IMR-90 (cell line): ENCODE measurements at regions not wholly inside any gene's neighbourhood (a gene's known extent, or its start where the extent isn't known, plus 50 kb on each side); places are given as distances from the start of the nearest gene placed in this dataset.
A peak's percentile ranks its signal among the peaks of the same experiment; 100 is the strongest.

ENCODE experiments used
- ATAC-seq: fragments of 200-7000 bp; cut with Tn5 transposase; 2 replicates; pipeline ENCODE4 v1.9.1; 2020; ENCODE audit warnings: low read depth, mild to moderate bottlenecking, moderate library complexity
- BruUV-seq: library from RNA; stranded (reverse); fragments of 400-500 nt; replicated peaks from 2 replicates; lab custom pipeline; 2021; lab: Mats Ljungman, UMichigan
- CTCF ChIA-PET: fragments of 300-600 bp; formaldehyde crosslinking; extraction: SDS; loops from one replicate; lab custom pipeline; 2021; ENCODE audit warnings: antibody characterized with exemption; lab: Yijun Ruan, JAX
- POLR2A ChIA-PET: fragments of 300-600 bp; sonication (Branson Sonifier 250); formaldehyde crosslinking; loops from one replicate; lab custom pipeline; 2022; ENCODE audit warnings: antibody characterized with exemption; ENCODE audit not compliant: unreplicated experiment; lab: Charles Lee
- DNase-seq: peaks from one replicate; pipeline ENCODE4 v3.0.0; 2013
- H2AFZ ChIP-seq: replicated peaks from 2 replicates; pipeline ENCODE3; 2013; ENCODE audit warnings: low read length, mild to moderate bottlenecking; ENCODE audit not compliant: poor library complexity
- H2AK5ac ChIP-seq: 2 replicates; pipeline ENCODE4 v1.6.1; 2013; ENCODE audit warnings: low read depth, low read length, inconsistent platforms
- H2AK9ac ChIP-seq: replicated peaks from 2 replicates; pipeline ENCODE3; 2013; ENCODE audit warnings: mild to moderate bottlenecking, low read depth, low read length, moderate library complexity; ENCODE audit not compliant: poor library complexity
- H2BK120ac ChIP-seq: 2 replicates; pipeline ENCODE4 v1.6.1; 2013; ENCODE audit warnings: low read depth, low read length, inconsistent platforms
- H2BK15ac ChIP-seq: 3 replicates; pipeline ENCODE4 v1.6.1; 2013; ENCODE audit warnings: low read depth, low read length, inconsistent platforms
- H2BK20ac ChIP-seq: 2 replicates; pipeline ENCODE4 v1.6.1; 2013; ENCODE audit warnings: low read depth, mild to moderate bottlenecking, inconsistent platforms, low read length, moderate library complexity
- H2BK5ac ChIP-seq: 2 replicates; pipeline ENCODE4 v1.6.1; 2013; ENCODE audit warnings: mild to moderate bottlenecking, low read depth, low read length, inconsistent platforms; ENCODE audit not compliant: poor library complexity, severe bottlenecking
- H3K14ac ChIP-seq: replicated peaks from 2 replicates; pipeline ENCODE4 v1.6.1; 2013; ENCODE audit warnings: low read depth, low read length, inconsistent platforms
- H3K18ac ChIP-seq: 2 replicates; pipeline ENCODE4 v1.6.1; 2013; ENCODE audit warnings: low read depth, low read length, control low read depth
- H3K23ac ChIP-seq: 2 replicates; pipeline ENCODE4 v1.6.1; 2013; ENCODE audit warnings: low read depth, low read length, inconsistent platforms
- H3K27ac ChIP-seq: 2 replicates; pipeline ENCODE4 v1.5.1; 2013; ENCODE audit warnings: mild to moderate bottlenecking, control low read depth, low read length; ENCODE audit not compliant: insufficient read depth
- H3K27me3 ChIP-seq: 2 replicates; pipeline ENCODE4 v1.6.1; 2013; ENCODE audit warnings: low read length; ENCODE audit not compliant: control insufficient read depth, insufficient read depth
- H3K36me3 ChIP-seq: 2 replicates; pipeline ENCODE4 v1.6.1; 2013; ENCODE audit warnings: low read length, mixed read lengths; ENCODE audit not compliant: control insufficient read depth, insufficient read depth
- H3K4ac ChIP-seq: 2 replicates; pipeline ENCODE4 v1.6.1; 2013; ENCODE audit warnings: low read depth, low read length, inconsistent platforms
- H3K4me1 ChIP-seq: 2 replicates; pipeline ENCODE4 v1.6.1; 2013; ENCODE audit warnings: low read length, mixed read lengths; ENCODE audit not compliant: control insufficient read depth, insufficient read depth
- H3K4me2 ChIP-seq: 2 replicates; pipeline ENCODE4 v1.6.1; 2013; ENCODE audit warnings: low read depth, mild to moderate bottlenecking, control low read depth, low read length, moderate library complexity
- H3K4me3 ChIP-seq: 2 replicates; pipeline ENCODE4 v1.5.1; 2013; ENCODE audit warnings: low read depth, mild to moderate bottlenecking, control low read depth, low read length, moderate library complexity; ENCODE audit not compliant: insufficient read depth
- H3K56ac ChIP-seq: 2 replicates; pipeline ENCODE4 v1.6.1; 2013; ENCODE audit warnings: low read length, inconsistent platforms; ENCODE audit not compliant: insufficient read depth; ENCODE audit errors: extremely low read depth
- H3K79me1 ChIP-seq, 2 experiments: 2 replicates each; pipeline ENCODE4 v1.6.1; 2013; ENCODE audit warnings: low read length in 2 of 2, inconsistent platforms in 1 of 2, low read depth in 1 of 2
- H3K9ac ChIP-seq: 2 replicates; pipeline ENCODE4 v1.6.1; 2013; ENCODE audit warnings: low read depth, low read length, control low read depth
- H3K9me1 ChIP-seq: 2 replicates; pipeline ENCODE4 v1.6.1; 2013; ENCODE audit warnings: low read length, inconsistent platforms; ENCODE audit not compliant: insufficient read depth
- H3K9me3 ChIP-seq: 2 replicates; pipeline ENCODE4 v1.6.1; 2013; ENCODE audit warnings: low read length; ENCODE audit not compliant: control insufficient read depth, insufficient read depth
- H4K20me1 ChIP-seq: 2 replicates; pipeline ENCODE4 v1.6.1; 2013; ENCODE audit warnings: low read length, inconsistent platforms; ENCODE audit not compliant: insufficient read depth
- H4K5ac ChIP-seq: 2 replicates; pipeline ENCODE4 v1.6.1; 2013; ENCODE audit warnings: mild to moderate bottlenecking, low read depth, low read length, control low read depth
- H4K8ac ChIP-seq, 2 experiments: 2 replicates each; pipeline ENCODE4 v1.6.1; 2013; ENCODE audit warnings: low read depth in 2 of 2, low read length in 2 of 2, control low read depth in 1 of 2, inconsistent platforms in 1 of 2
- H4K91ac ChIP-seq: 2 replicates; pipeline ENCODE4 v1.6.1; 2013; ENCODE audit warnings: low read depth, low read length, inconsistent platforms; ENCODE audit not compliant: insufficient read depth
- CEBPB ChIP-seq: IDR thresholded peaks from 2 replicates; pipeline ENCODE4 v1.6.1; 2012; ENCODE audit warnings: low read depth, low read length, improper control_type of control experiment
- CHD1 ChIP-seq: IDR thresholded peaks from 2 replicates; pipeline ENCODE4 v1.6.1; 2012; ENCODE audit warnings: low read depth, low read length, improper control_type of control experiment
- ELK1 ChIP-seq: fragments of 150-350 bp; IDR thresholded peaks from 2 replicates; pipeline ENCODE4 v1.6.1; 2016; ENCODE audit warnings: low read depth, mild to moderate bottlenecking, low read length, moderate library complexity, borderline replicate concordance
- FOS ChIP-seq: fragments of 150-350 bp; IDR thresholded peaks from 2 replicates; pipeline ENCODE4 v1.6.1; 2016; ENCODE audit warnings: low read depth, low read length
- NFE2L2 ChIP-seq: fragments of 150-350 bp; IDR thresholded peaks from 2 replicates; pipeline ENCODE4 v1.6.1; 2016; ENCODE audit warnings: low read depth, mild to moderate bottlenecking, low read length
- RCOR1 ChIP-seq: IDR thresholded peaks from 2 replicates; pipeline ENCODE4 v1.6.1; 2012; ENCODE audit warnings: mild to moderate bottlenecking, low read length, improper control_type of control experiment; ENCODE audit not compliant: insufficient replicate concordance
- WGBS, 2 experiments: methylation state at CpG; one replicate each; pipeline versions ENCODE4 v1.1.5 to v1.1.7; 2013; ENCODE audit warnings: missing lambda C conversion rate in 2 of 2; ENCODE audit not compliant: insufficient read length in 1 of 2; ENCODE audit errors: extremely low coverage in 2 of 2; 5-methylcytosine and 5-hydroxymethylcytosine counted together
- dilution Hi-C: fragments of 300-500 bp; cut with HindIII; formaldehyde crosslinking; loops from one replicate; pipeline ENCODE4 v1.14.3; 2018; ENCODE audit warnings: low sequenced_read_pairs; ENCODE audit not compliant: unreplicated experiment
- in situ Hi-C: fragments of 300-500 bp; cut with MboI; formaldehyde crosslinking; loops from 3 replicates; pipeline ENCODE4 v1.14.3; 2019; ENCODE audit warnings: low sequenced_read_pairs, inconsistent platforms, mixed read lengths
- intact Hi-C: fragments of 100-400 bp; cut with micrococcal nuclease; formaldehyde crosslinking; loops from 2 replicates; pipeline ENCODE4 v1.10.0; 2022
- TF ChIP-seq, protein P1 (sequence below): fragments of 150-350 bp; IDR thresholded peaks from 2 replicates; pipeline ENCODE4 v1.6.1; 2017; ENCODE audit warnings: mild to moderate bottlenecking, antibody characterized with exemption, low read length, low read depth

GRCh38 chr11:16421826-16422225 lies 65.5 kb upstream of the SOX6 start:
- Histone ChIP-seq H3K4me2 (no peak overlapping the region), H2AK5ac (no peak overlapping the region), H2BK5ac (no peak overlapping the region), H2AK9ac (no peak overlapping the region), H2BK15ac (no peak overlapping the region), H3K27ac (no peak overlapping the region), H3K4me1 (peaks cover 3% of the 10 kb centered on the region), H3K9ac (no peak overlapping the region), H3K4ac (no peak overlapping the region), H4K20me1 (no peaks in the 10 kb centered on the region), H2BK120ac (no peak overlapping the region), H4K91ac (no peak overlapping the region), H3K9me3 (no peaks in the 10 kb centered on the region), H4K5ac (no peak overlapping the region), H3K14ac (no peak overlapping the region), H2AFZ (no peak overlapping the region), H2BK20ac (no peak overlapping the region), H3K23ac (no peak overlapping the region), H3K36me3 (no peaks in the 10 kb centered on the region), H3K27me3 (no peaks in the 10 kb centered on the region), H3K4me3 (no peak overlapping the region), H3K79me1 (no peaks in the 10 kb centered on the region; a peak in 1 of 4 replicates), H4K8ac (no peak overlapping the region), H3K9me1 (no peaks in the 10 kb centered on the region; the same call in 1 of the 2 replicates), H3K18ac (no peak overlapping the region), H3K56ac (no peak overlapping the region)
- intact Hi-C loops = no loop called here
- in situ Hi-C loops = no loop called here
- ChIA-PET POLR2A (no interaction called here), CTCF (interaction anchor here (0.8 kb wide), 1 partner anchor 14 kb away, joined by 3 read pairs; no protein-coding TSS in a partner anchor)
- DNase-seq (peak; percentile 8), ATAC-seq (no peak)
- no peak for TF ChIP-seq RCOR1
- TF ChIP-seq CEBPB = no peak
- TF ChIP-seq CHD1 = no peak
- no peak for TF ChIP-seq NFE2L2
- no peak for TF ChIP-seq ELK1
- no peak for TF ChIP-seq FOS
- TF ChIP-seq, protein P1, sequence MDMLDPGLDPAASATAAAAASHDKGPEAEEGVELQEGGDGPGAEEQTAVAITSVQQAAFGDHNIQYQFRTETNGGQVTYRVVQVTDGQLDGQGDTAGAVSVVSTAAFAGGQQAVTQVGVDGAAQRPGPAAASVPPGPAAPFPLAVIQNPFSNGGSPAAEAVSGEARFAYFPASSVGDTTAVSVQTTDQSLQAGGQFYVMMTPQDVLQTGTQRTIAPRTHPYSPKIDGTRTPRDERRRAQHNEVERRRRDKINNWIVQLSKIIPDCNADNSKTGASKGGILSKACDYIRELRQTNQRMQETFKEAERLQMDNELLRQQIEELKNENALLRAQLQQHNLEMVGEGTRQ = no peak
- WGBS, 2 experiments = no CpG with 5 or more reads among the region's 2 CpGs
- dilution Hi-C loops = no loop called here
- BruUV-seq = no TSS peak
